ENCODE measurements at regions not wholly inside any gene's neighbourhood (a gene's known extent, or its start where the extent isn't known, plus 50 kb on each side); places are given as distances from the start of the nearest gene placed in this dataset.

- peak; percentile 46 for DNase-seq (ENCODE audit: low spot score)
- H3K4me3 ChIP-seq (ENCODE audit: low read depth, low read length, poor library complexity, severe bottlenecking) = no peak overlapping the region
- H3K4me1 ChIP-seq (ENCODE audit: insufficient read depth, low read length, poor library complexity, severe bottlenecking) = peaks cover 8% of the 10 kb centered on the region
- no peaks in the 10 kb centered on the region for H3K36me3 ChIP-seq (ENCODE audit: insufficient read depth, low read length, poor library complexity, severe bottlenecking)
- no peak overlapping the region for H3K27ac ChIP-seq (ENCODE audit: low read depth, low read length, poor library complexity, severe bottlenecking)
- H3K9me3 ChIP-seq (ENCODE audit: low read depth, low read length, poor library complexity, severe bottlenecking) = no peaks in the 10 kb centered on the region
- ChIA-PET POLR2A (ENCODE audit: low non-redundant PET) (no interaction called here), CTCF (no interaction called here)
- intact Hi-C loops (cut with micrococcal nuclease; ENCODE audit: unreplicated experiment) = no loop called here
- TF ChIP-seq, protein P1, sequence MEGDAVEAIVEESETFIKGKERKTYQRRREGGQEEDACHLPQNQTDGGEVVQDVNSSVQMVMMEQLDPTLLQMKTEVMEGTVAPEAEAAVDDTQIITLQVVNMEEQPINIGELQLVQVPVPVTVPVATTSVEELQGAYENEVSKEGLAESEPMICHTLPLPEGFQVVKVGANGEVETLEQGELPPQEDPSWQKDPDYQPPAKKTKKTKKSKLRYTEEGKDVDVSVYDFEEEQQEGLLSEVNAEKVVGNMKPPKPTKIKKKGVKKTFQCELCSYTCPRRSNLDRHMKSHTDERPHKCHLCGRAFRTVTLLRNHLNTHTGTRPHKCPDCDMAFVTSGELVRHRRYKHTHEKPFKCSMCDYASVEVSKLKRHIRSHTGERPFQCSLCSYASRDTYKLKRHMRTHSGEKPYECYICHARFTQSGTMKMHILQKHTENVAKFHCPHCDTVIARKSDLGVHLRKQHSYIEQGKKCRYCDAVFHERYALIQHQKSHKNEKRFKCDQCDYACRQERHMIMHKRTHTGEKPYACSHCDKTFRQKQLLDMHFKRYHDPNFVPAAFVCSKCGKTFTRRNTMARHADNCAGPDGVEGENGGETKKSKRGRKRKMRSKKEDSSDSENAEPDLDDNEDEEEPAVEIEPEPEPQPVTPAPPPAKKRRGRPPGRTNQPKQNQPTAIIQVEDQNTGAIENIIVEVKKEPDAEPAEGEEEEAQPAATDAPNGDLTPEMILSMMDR (conservative IDR thresholded peaks at IDR 0.05; ENCODE audit: low read depth, low read length) = no peak
- TF ChIP-seq EZH2 (IDR thresholded peaks at IDR 0.05; ENCODE audit: borderline replicate concordance, low read depth, low read length, poor library complexity, severe bottlenecking) = no peak
- BruUV-seq (replicated peaks) = no TSS peak
- peaks cover 24% of the 10 kb centered on the region for H3K27me3 ChIP-seq (replicated peaks; ENCODE audit: insufficient read depth, low read depth, low read length, poor library complexity)
These were observed 337.3 kb downstream of the CBLN2 start for GRCh38 chr18:72206814-72207213.

DNA sequence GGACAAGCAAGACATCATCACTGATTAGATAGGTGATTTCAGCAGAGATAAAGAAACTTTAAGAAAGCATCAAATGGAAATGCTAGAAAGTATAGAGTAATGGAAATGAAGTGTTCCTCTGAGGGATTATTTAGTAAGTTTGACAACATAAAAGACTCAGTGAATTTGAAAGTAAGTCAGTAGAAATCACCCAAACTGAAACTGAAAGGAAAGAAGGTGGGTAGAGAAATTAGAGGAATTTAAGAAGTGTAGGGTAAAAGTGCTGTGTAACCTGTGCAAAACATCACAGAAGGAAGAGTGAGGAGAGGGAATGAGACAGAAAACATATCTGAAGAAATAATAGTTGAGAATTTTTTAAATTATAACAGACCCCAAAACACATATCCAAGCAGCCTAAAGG, 343.1 kb downstream of the CBLN2 start:
- no peaks in the 10 kb centered on the region for H3K36me3 ChIP-seq (ENCODE audit: insufficient read depth, low read length, poor library complexity, severe bottlenecking)
- intact Hi-C loops (cut with micrococcal nuclease; ENCODE audit: unreplicated experiment) = no loop called here
- no peak overlapping the region for H3K27ac ChIP-seq (ENCODE audit: low read depth, low read length, poor library complexity, severe bottlenecking)
- TF ChIP-seq EZH2 (IDR thresholded peaks at IDR 0.05; ENCODE audit: borderline replicate concordance, low read depth, low read length, poor library complexity, severe bottlenecking) = no peak
- TF ChIP-seq, protein P1 (conservative IDR thresholded peaks at IDR 0.05; ENCODE audit: low read depth, low read length) = no peak
- no peak overlapping the region for H3K4me3 ChIP-seq (ENCODE audit: low read depth, low read length, poor library complexity, severe bottlenecking)
- DNase-seq (ENCODE audit: low spot score) = no peak
- H3K27me3 ChIP-seq (replicated peaks; ENCODE audit: insufficient read depth, low read depth, low read length, poor library complexity) = peaks cover 24% of the 10 kb centered on the region
- H3K4me1 ChIP-seq (ENCODE audit: insufficient read depth, low read length, poor library complexity, severe bottlenecking) = no peaks in the 10 kb centered on the region
- no peaks in the 10 kb centered on the region for H3K9me3 ChIP-seq (ENCODE audit: low read depth, low read length, poor library complexity, severe bottlenecking)
- ChIA-PET POLR2A (ENCODE audit: low non-redundant PET) (no interaction called here), CTCF (no interaction called here)
- BruUV-seq (replicated peaks) = no TSS peak

GRCh38 chr18:72197591-72197990, 346.6 kb downstream of the CBLN2 start:
- peaks cover 3% of the 10 kb centered on the region for H3K27me3 ChIP-seq (replicated peaks; ENCODE audit: insufficient read depth, low read depth, low read length, poor library complexity)
- TF ChIP-seq, protein P1 (conservative IDR thresholded peaks at IDR 0.05; ENCODE audit: low read depth, low read length) = no peak
- TF ChIP-seq EZH2 (IDR thresholded peaks at IDR 0.05; ENCODE audit: borderline replicate concordance, low read depth, low read length, poor library complexity, severe bottlenecking) = no peak
- ChIA-PET CTCF (no interaction called here), POLR2A (ENCODE audit: low non-redundant PET) (no interaction called here)
- BruUV-seq (replicated peaks) = no TSS peak
- intact Hi-C loops (cut with micrococcal nuclease; ENCODE audit: unreplicated experiment) = no loop called here
- H3K9me3 ChIP-seq (ENCODE audit: low read depth, low read length, poor library complexity, severe bottlenecking) = no peaks in the 10 kb centered on the region
- H3K4me1 ChIP-seq (ENCODE audit: insufficient read depth, low read length, poor library complexity, severe bottlenecking) = no peaks in the 10 kb centered on the region
- no peaks in the 10 kb centered on the region for H3K36me3 ChIP-seq (ENCODE audit: insufficient read depth, low read length, poor library complexity, severe bottlenecking)
- no peak overlapping the region for H3K27ac ChIP-seq (ENCODE audit: low read depth, low read length, poor library complexity, severe bottlenecking)
- no peak for DNase-seq (ENCODE audit: low spot score)
- H3K4me3 ChIP-seq (ENCODE audit: low read depth, low read length, poor library complexity, severe bottlenecking) = no peak overlapping the region

Measured in A673 (cell line).